CD4-positive, alpha-beta T cell treated with Interleukin-4 for 4 hours (primary cell): ENCODE measurements at regions not wholly inside any gene's neighbourhood (a gene's known extent, or its start where the extent isn't known, plus 50 kb on each side); places are given as distances from the start of the nearest gene placed in this dataset.
"Not testable (repeated sequence)": the region's sequence is repeated elsewhere in the genome, so short reads cannot be mapped to it uniquely, and the experiment has no call there.

Source experiments
- DNase-seq: peaks from one replicate; pipeline ENCODE4 v3.0.0-alpha.2; 2020

DNA sequence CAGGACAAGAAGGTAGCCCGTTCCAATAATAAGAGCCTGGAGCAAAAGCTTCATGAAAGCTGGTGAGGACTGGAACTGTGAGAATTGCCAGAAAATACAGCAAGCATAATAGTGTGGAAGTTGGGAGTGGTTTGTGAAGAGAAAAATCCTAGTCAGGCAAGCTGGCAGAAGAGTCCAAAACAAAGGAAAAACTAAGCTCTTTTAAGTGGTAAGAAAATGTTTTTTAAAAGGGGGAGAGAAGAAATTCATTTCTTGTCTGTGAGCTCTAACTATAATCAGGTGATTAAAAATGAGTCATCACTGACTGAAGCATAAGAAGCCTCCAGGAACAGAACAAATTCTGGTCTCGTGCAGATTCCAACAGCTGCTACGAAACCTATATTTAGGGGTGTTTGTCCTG lies 102.6 kb downstream of the CAAP1 start:
- DNase-seq = no peak

GRCh38 chr9:26786564-26786963 lies 106.0 kb downstream of the CAAP1 start:
- DNase-seq = no peak

DNA sequence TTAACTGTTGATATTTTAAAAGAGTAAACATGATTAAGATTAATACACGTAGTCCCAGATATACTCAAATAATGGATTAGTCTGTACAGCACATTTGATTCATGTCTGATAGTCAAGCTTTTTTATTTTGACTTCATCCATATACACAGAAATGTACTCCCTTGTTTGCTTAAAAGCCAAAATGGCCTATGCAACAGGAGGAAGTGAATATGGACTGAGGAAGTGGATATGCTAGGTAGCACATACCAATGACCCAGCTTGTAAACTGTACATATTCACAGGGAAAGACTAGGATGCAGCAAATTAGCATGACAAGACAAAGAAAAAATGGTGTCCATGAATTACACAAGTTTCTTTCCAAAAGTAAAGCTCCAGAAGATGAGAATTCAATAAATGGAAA lies 109.7 kb downstream of the CAAP1 start:
- DNase-seq = no peak

DNA sequence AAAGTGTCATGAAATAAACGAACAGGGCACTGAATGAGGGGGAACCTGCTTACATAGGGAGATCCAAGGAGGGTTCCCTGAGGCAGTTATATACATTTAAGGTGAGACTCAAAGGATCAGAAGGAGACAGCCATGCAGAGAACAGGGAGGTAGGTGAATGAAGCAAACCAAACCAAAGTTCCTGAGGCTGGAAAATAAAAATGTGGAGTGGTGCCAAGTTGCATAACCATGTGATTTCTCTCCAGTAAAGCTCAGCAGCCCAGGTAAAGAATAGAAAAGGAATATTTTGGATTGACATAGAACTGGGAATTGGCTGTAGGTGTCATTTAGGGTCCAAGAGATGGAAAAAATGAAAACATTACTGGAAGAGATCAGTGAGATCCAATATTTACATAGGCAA lies 110.7 kb downstream of the CAAP1 start:
- no peak for DNase-seq

GRCh38 chr9:26780307-26780706 lies 112.3 kb downstream of the CAAP1 start:
- not testable (repeated sequence) for DNase-seq

DNA sequence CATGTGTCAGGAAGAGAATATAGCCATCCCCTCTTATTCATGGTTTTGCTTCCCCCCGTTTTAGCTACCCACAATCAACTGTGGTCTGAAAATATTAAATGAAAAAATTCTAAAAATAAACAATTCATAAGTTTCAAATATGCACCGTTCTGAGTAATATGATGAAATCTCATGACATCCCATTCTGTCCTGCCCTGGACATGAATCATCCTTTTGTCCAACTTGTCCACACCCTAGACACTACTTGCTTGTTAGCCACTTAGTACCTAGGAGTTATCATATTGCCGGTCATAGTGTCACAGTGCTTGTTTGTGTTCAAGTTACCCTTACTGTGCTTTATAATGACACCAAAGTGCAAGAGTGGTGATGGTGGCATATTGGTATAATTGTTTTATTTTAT lies 113.5 kb downstream of the CAAP1 start:
- no peak for DNase-seq

- no peak for DNase-seq
Observed at GRCh38 chr9:26775391-26775790, 117.2 kb downstream of the CAAP1 start.

- DNase-seq = no peak
Observed at GRCh38 chr9:26773056-26773455, 119.5 kb downstream of the CAAP1 start.

DNA sequence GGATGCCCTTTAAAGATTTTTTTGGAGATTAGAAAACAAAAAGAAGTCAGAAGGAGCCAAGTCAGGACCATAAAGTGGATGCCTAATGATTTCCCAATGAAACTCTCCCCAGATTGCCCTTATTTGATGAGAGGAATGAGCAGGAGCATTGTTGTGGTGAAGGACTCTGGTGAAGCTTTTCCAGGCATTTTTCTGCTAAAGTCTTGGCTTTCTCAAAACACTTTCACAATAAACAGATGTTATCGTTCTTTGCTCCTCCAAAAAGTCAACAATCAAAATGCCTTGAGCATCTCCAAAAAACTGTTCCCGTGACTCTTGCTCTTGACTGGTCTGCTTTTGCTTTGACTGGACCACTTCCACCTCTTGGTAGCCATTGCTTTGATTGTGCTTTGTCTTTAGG lies 121.8 kb downstream of the CAAP1 start:
- DNase-seq = no peak

- DNase-seq = no peak
Observed at GRCh38 chr9:26768145-26768544, 124.5 kb downstream of the CAAP1 start.

GRCh38 chr9:26760675-26761074 lies 131.9 kb downstream of the CAAP1 start:
- no peak for DNase-seq

DNA sequence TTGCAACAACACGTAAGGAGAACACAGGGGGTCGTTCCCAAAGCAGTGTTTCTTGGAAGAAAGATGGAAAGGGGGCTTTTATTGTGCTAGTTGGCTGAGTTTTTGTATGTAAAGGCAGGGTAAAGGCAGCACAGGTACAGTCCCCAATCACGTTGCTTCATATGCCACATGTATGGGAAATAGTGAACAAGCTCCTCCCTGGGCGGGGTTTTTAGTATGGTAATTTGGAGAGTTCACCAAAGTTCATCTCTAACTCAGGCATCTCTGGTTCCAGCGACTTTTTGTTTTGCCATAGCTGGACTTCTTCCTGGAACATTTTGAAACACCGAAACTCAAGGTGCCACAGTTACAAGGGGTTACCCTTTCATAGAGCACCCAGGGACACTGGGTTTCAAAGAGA lies 133.9 kb downstream of the CAAP1 start:
- no peak for DNase-seq

DNA sequence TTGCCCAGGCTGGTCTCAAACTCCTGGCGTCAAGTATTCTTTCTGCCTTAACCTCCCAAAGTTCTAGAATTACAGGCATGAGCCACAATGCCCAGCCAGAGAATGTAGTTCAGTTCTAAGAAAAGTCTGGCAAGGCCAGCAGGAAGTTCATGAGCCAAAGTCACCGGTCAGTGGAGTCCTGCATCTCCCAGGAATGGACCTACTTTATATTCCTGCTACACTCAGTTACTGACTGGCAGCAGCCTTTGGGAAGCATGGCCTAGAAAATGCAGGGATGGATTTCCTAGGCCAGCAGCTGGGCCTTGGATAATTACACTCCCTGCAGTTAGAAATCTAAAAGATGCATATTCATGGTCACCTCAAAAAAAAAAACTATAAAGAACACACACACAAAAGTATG lies 135.7 kb downstream of the CAAP1 start:
- DNase-seq = no peak

GRCh38 chr9:26755476-26755875 lies 137.1 kb downstream of the CAAP1 start:
- no peak for DNase-seq

DNA sequence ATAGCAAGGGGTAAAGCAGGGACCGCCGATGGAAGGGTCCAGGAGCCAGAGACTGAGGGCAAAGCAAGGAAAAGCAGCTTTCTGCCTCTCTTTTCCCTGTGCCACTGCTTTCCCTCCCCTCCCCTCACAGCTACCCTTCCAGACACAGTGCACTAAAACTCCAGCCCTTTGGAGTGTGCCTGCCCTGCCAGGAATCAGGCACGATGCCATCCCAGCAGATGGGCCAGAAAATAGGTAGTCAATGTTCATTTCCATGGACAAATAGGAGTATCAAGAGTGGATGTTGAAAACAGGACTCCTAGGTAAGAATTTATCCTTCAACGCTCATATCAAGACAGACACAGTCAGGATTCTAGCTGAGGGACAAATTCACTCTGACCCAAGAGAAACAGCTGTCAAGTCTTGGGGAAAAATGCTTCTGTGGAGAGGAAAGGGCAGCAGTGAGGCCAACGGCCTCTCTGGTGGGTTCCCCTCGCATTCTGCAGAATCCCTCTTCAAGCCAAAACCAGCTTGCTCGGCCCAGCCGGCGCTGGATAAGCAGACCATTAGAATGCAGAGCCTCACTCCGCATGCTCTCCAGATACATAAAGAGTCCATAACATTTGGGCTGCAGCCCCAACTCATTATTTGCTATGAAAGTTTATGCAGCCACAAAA lies 138.0 kb downstream of the CAAP1 start:
- DNase-seq = no peak

GRCh38 chr9:26753971-26754370 lies 138.6 kb downstream of the CAAP1 start:
- no peak for DNase-seq

GRCh38 chr9:26750162-26750561 lies 142.4 kb downstream of the CAAP1 start:
- DNase-seq = no peak

DNA sequence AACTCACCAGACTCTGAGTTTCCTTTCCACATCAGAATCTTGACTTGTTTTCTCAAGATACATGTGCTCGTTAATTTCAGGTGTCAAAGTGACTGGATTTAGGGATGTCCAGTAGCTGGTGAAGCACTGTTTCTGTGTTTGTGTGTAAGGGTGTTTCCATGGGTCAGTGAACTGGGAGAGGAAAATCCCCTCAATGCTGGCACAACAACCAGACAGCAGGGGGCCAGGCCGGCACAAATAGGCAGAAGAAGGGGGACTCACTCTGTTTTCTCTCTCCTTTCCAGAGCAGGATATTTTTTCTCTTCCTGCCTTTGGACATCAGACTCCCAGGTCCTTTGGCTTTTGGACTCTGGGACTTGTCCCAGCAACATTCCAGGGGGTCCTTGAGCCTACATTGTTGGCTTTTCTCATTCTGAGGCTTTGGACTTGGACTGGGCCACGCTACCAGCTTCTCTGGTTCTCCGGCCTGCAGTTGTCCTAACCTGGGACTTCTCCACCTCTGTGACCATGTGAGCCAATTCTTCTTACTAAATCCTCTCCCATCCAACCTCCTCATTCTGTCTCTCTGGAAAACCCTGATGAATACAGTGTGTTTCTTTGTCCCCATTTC lies 144.0 kb downstream of the CAAP1 start:
- no peak for DNase-seq

DNA sequence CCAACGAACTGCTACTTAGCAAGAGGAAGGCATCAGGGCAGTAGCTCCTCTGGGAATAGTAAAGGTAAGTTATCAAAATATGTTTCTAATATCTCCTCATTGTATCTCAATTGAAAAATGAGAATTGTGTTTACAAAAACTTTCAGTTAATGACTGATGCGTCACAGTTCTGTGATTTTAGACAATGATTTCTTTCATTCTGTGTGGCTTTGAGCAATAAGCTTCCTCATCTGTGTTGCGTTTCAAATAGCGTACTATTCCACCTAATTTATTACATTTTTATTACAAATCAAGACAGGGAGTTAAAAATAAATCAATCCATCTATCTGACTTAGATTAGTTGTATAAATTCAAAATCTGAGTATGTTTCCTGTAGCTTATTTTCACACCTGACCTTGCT lies 145.0 kb downstream of the CAAP1 start:
- DNase-seq = no peak

GRCh38 chr9:26746357-26747072 lies 146.1 kb downstream of the CAAP1 start:
- no peak for DNase-seq

DNA sequence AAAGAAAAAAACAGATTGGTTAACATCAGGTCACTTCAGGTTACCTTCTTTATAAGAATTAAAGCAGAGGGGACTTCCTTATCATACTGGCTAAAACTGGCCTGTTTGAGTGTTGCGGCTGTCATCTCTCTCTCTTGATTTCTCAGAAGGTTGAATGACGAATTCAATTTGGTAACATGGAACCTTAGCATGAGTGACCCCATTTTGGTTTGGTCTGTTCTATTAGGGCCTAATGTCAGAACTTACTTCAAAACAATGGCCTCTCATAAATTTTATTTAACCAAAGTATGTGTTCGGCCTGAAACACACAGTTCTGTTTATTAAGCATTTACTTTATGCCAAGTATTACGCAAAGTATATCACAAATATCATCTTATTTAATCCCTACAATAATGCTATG lies 147.5 kb downstream of the CAAP1 start:
- DNase-seq = no peak

GRCh38 chr9:26744191-26744965 lies 148.2 kb downstream of the CAAP1 start:
- DNase-seq = peak; percentile 44

GRCh38 chr9:26742828-26743476 lies 149.7 kb downstream of the CAAP1 start:
- no peak for DNase-seq
